ENCODE measurements at regions not wholly inside any gene's neighbourhood (a gene's known extent, or its start where the extent isn't known, plus 50 kb on each side); places are given as distances from the start of the nearest gene placed in this dataset.

DNA sequence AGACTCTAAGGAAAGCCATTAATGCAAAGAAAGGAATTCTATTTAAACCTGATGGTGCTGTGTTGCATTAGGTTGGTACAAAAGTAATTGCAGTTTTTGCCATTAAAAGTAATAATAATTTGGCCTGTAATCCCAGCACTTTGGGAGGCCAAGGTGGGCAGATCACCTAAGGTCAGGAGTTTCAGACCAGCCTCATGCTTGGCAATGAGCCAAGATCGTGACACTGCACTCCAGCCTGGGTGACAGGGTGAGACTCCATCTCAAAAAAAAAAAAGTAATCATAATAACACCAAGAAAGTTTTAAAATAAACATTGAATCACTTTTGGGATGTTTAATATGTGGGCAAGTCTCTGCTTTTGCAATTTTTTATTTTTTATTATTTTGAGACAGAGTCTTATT lies 107.3 kb upstream of the FRMD4A start:
- ChIA-PET CTCF (ENCODE audit: low intra/inter-chr PET ratio) (no interaction called here), POLR2A (no interaction called here)
- intact Hi-C loops (cut with micrococcal nuclease) (no loop called here), in situ Hi-C loops (cut with MboI) (no loop called here)
- no TSS peak for BruUV-seq (replicated peaks)
- no peaks in the 10 kb centered on the region for H3K9me1 ChIP-seq (ENCODE audit: control insufficient read depth, insufficient read depth, low read length)
- no peak overlapping the region for H3K27ac ChIP-seq (ENCODE audit: extremely low read depth, low read depth, low read length)
- H3K9ac ChIP-seq (ENCODE audit: insufficient read depth in 1 of 2, low read depth in 2 of 2, low read length in 2 of 2), result no peak overlapping the region
- 0% methylated on average over 1 of the region's 1 CpG for WGBS (ENCODE audit: insufficient coverage, low coverage, missing lambda C conversion rate)
- no peaks in the 10 kb centered on the region for H4K20me1 ChIP-seq (replicated peaks; ENCODE audit: control insufficient read depth, insufficient read depth, low read length)
- H2AFZ ChIP-seq (ENCODE audit: low read depth, low read length), result no peak overlapping the region
- DNase-seq (ENCODE audit: extremely low read depth in 1 of 4, low spot score in 3 of 4) (peak in 1 of 4 experiments; percentile 56), FAIRE-seq (no peak), ATAC-seq (peak; percentile 78)
- H3K4me1 ChIP-seq (replicated peaks in 1 of 2; ENCODE audit: control insufficient read depth in 2 of 2, insufficient read depth in 2 of 2, low read length in 2 of 2), result peaks cover 0 to 3% of the 10 kb centered on the region in 2 experiments; a peak in 1 of 5 replicates
- H3K36me3 ChIP-seq (ENCODE audit: control insufficient read depth, insufficient read depth, low read length), result no peaks in the 10 kb centered on the region
- peaks cover 0 to 9% of the 10 kb centered on the region in 2 experiments; a peak in 3 of 5 replicates for H3K27me3 ChIP-seq (ENCODE audit: control insufficient read depth in 2 of 2, insufficient read depth in 2 of 2, low read length in 2 of 2)
- H3K9me3 ChIP-seq (replicated peaks; ENCODE audit: control insufficient read depth, insufficient read depth, low read depth, low read length), result no peaks in the 10 kb centered on the region
- no peak overlapping the region for H3K4me2 ChIP-seq (ENCODE audit: insufficient read depth, low read length)
- H3K4me3 ChIP-seq, result no peak overlapping the region
- H3K79me2 ChIP-seq (ENCODE audit: control insufficient read depth, insufficient read depth, low read length), result no peaks in the 10 kb centered on the region
- peak; percentile 64 for TF ChIP-seq MAFG (tag; conservative IDR thresholded peaks at IDR 0.05)
- TF ChIP-seq, protein P1, sequence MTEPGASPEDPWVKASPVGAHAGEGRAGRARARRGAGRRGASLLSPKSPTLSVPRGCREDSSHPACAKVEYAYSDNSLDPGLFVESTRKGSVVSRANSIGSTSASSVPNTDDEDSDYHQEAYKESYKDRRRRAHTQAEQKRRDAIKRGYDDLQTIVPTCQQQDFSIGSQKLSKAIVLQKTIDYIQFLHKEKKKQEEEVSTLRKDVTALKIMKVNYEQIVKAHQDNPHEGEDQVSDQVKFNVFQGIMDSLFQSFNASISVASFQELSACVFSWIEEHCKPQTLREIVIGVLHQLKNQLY (CRISPR knock-in tag; conservative IDR thresholded peaks at IDR 0.05), result no peak
- TF ChIP-seq DPF2 (IDR thresholded peaks at IDR 0.05), result peak; percentile 51
- peak; percentile 99 for TF ChIP-seq NFIC (IDR thresholded peaks at IDR 0.05)
- TF ChIP-seq C11orf30 (IDR thresholded peaks at IDR 0.05; ENCODE audit: low read depth), result peak; percentile 71
- TF ChIP-seq BDP1 (IDR thresholded peaks at IDR 0.05; ENCODE audit: insufficient read depth, insufficient read length), result no peak
- peak; percentile 72 for TF ChIP-seq ZNF316 (IDR thresholded peaks at IDR 0.05)
- peak; percentile 89 for TF ChIP-seq NFIX (CRISPR knock-in tag; IDR thresholded peaks at IDR 0.05; ENCODE audit: low read depth)
- TF ChIP-seq RB1 (IDR thresholded peaks at IDR 0.05; ENCODE audit: low read depth), result no peak
- no peak for TF ChIP-seq POLR2A (conservative IDR thresholded peaks at IDR 0.05)
- peak; percentile 72 for TF ChIP-seq NFE2 (IDR thresholded peaks at IDR 0.05; ENCODE audit: low read depth)
- TF ChIP-seq RNF2 (IDR thresholded peaks at IDR 0.05), result no peak
- TF ChIP-seq, protein P2, sequence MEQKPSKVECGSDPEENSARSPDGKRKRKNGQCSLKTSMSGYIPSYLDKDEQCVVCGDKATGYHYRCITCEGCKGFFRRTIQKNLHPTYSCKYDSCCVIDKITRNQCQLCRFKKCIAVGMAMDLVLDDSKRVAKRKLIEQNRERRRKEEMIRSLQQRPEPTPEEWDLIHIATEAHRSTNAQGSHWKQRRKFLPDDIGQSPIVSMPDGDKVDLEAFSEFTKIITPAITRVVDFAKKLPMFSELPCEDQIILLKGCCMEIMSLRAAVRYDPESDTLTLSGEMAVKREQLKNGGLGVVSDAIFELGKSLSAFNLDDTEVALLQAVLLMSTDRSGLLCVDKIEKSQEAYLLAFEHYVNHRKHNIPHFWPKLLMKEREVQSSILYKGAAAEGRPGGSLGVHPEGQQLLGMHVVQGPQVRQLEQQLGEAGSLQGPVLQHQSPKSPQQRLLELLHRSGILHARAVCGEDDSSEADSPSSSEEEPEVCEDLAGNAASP (IDR thresholded peaks at IDR 0.05), result 0 out of 2 replicates have a peak, but pooled peaks have one; percentile 45
- peak; percentile 63 for TF ChIP-seq SMAD1 (IDR thresholded peaks at IDR 0.05; ENCODE audit: low read depth, low read length, partially characterized antibody)
- no peak for TF ChIP-seq PML (IDR thresholded peaks at IDR 0.05; ENCODE audit: low read length)
- no peak for TF ChIP-seq ZNF41 (CRISPR knock-in tag; conservative IDR thresholded peaks at IDR 0.05)
- no peak for TF ChIP-seq ETV5 (CRISPR knock-in tag; IDR thresholded peaks at IDR 0.05; ENCODE audit: low read depth)
- TF ChIP-seq, protein P3, sequence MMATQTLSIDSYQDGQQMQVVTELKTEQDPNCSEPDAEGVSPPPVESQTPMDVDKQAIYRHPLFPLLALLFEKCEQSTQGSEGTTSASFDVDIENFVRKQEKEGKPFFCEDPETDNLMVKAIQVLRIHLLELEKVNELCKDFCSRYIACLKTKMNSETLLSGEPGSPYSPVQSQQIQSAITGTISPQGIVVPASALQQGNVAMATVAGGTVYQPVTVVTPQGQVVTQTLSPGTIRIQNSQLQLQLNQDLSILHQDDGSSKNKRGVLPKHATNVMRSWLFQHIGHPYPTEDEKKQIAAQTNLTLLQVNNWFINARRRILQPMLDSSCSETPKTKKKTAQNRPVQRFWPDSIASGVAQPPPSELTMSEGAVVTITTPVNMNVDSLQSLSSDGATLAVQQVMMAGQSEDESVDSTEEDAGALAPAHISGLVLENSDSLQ (IDR thresholded peaks at IDR 0.05), result no peak

All from K562 (cell line).